ENCODE measurements at regions not wholly inside any gene's neighbourhood (a gene's known extent, or its start where the extent isn't known, plus 50 kb on each side); places are given as distances from the start of the nearest gene placed in this dataset.

DNA sequence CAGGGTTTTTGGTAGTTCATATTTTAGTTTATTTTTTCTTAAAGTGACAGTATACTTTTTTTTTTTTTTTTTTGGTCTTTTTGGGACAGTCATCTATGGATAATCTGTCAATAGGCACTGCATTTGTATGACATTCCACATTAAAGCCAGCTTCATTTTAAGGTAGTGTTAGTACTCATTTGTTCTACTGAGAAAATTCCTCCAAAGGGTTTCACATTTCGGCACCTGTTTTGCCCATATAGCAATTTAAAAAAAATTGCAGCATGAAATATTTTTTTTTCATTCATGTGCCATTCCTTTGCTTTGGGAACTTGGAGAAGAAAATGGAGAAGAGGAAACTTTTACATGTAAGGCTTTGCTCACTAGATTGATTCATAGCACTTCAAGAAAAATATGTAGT lies 276.3 kb upstream of the TCF4 start (continued):
- no peak for TF ChIP-seq SREBF2 (IDR thresholded peaks at IDR 0.05)
- TF ChIP-seq FOXS1 (CRISPR knock-in tag; IDR thresholded peaks at IDR 0.05), result no peak

DNA sequence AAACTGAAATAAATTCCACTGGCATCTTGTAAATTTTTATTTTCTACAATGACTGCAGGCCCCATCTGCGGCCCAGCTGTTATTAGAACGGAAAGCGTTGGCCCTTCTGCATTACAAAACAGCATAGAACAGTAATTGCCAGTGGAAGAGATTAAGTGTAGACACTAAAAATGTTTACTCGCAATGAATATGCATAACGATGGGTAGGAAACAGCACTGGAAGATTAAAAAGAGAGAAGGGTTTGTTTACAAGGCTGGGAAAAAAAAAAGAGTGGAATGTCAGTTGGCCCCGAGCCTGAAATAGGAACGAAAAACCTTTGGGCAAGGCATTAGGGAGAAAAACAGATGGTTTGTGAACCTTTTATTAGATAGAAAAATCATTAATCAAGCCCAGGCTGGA lies 275.9 kb upstream of the TCF4 start:
- Histone ChIP-seq H3K27ac (no peak overlapping the region), H3K9me3 (no peaks in the 10 kb centered on the region), H3K4me1 (no peaks in the 10 kb centered on the region), H3K4me2 (no peak overlapping the region), H3K4me3 (no peak overlapping the region)
- FAIRE-seq (no peak), ATAC-seq (no peak), DNase-seq (ENCODE audit: low read depth in 1 of 2, low spot score in 1 of 2) (no peak)
- ChIA-PET POLR2A (no interaction called here), CTCF (no interaction called here)
- WGBS (ENCODE audit: missing lambda C conversion rate), result 65% methylated on average over 7 of the region's 7 CpGs
- no peak for TF ChIP-seq FOSB (CRISPR knock-in tag; IDR thresholded peaks at IDR 0.05)
- TF ChIP-seq EP300 (IDR thresholded peaks at IDR 0.05), result no peak
- TF ChIP-seq, protein P1, sequence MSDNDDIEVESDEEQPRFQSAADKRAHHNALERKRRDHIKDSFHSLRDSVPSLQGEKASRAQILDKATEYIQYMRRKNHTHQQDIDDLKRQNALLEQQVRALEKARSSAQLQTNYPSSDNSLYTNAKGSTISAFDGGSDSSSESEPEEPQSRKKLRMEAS (IDR thresholded peaks at IDR 0.05), result no peak
- no peak for TF ChIP-seq NR3C1 (IDR thresholded peaks at IDR 0.05)
- TF ChIP-seq MYC (IDR thresholded peaks at IDR 0.05; ENCODE audit: borderline replicate concordance, low read length), result no peak
- no peak for TF ChIP-seq HEYL (CRISPR knock-in tag; IDR thresholded peaks at IDR 0.05)
- TF ChIP-seq, protein P2, sequence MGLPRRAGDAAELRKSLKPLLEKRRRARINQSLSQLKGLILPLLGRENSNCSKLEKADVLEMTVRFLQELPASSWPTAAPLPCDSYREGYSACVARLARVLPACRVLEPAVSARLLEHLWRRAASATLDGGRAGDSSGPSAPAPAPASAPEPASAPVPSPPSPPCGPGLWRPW (IDR thresholded peaks at IDR 0.05), result no peak
- TF ChIP-seq, protein P3, sequence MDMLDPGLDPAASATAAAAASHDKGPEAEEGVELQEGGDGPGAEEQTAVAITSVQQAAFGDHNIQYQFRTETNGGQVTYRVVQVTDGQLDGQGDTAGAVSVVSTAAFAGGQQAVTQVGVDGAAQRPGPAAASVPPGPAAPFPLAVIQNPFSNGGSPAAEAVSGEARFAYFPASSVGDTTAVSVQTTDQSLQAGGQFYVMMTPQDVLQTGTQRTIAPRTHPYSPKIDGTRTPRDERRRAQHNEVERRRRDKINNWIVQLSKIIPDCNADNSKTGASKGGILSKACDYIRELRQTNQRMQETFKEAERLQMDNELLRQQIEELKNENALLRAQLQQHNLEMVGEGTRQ (IDR thresholded peaks at IDR 0.05), result no peak
- TF ChIP-seq, protein P4, sequence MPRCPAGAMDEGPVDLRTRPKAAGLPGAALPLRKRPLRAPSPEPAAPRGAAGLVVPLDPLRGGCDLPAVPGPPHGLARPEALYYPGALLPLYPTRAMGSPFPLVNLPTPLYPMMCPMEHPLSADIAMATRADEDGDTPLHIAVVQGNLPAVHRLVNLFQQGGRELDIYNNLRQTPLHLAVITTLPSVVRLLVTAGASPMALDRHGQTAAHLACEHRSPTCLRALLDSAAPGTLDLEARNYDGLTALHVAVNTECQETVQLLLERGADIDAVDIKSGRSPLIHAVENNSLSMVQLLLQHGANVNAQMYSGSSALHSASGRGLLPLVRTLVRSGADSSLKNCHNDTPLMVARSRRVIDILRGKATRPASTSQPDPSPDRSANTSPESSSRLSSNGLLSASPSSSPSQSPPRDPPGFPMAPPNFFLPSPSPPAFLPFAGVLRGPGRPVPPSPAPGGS (IDR thresholded peaks at IDR 0.05), result no peak
- no peak for TF ChIP-seq RARB (CRISPR knock-in tag; IDR thresholded peaks at IDR 0.05)
- TF ChIP-seq CHD4 (IDR thresholded peaks at IDR 0.05; ENCODE audit: borderline replicate concordance), result no peak
- TF ChIP-seq HMGXB4 (CRISPR knock-in tag; IDR thresholded peaks at IDR 0.05; ENCODE audit: borderline replicate concordance), result no peak
- no peak for TF ChIP-seq RFX5 (IDR thresholded peaks at IDR 0.05)
- no peak for TF ChIP-seq RNF2 (IDR thresholded peaks at IDR 0.05; ENCODE audit: borderline replicate concordance, low read depth)

DNA sequence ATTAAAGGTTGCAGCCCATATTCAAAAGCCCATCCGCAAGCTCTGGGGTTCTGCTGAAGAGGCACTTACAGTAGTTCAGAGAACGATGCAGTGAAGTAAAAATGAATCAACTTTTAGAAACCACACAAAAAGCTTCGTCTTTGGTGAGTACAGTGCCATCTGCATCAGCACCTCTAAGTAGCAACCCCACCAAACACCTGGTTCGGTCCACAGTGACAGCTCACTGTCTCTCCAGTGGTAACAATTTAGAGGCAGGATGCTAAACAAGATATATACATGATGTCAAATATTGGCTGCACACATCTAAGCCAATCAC lies 275.4 kb upstream of the TCF4 start:
- CTCF ChIA-PET, result no interaction called here
- Histone ChIP-seq H3K4me3 (no peak overlapping the region), H3K4me2 (no peak overlapping the region), H3K4me1 (no peaks in the 10 kb centered on the region), H3K9me3 (no peaks in the 10 kb centered on the region), H3K27ac (no peak overlapping the region)
- POLR2A ChIA-PET, result no interaction called here
- no peak for ATAC-seq
- 72% methylated on average over 4 of the region's 4 CpGs for WGBS (ENCODE audit: missing lambda C conversion rate)
- FAIRE-seq, result no peak
- no peak for DNase-seq (ENCODE audit: low read depth in 1 of 2, low spot score in 1 of 2)
- TF ChIP-seq HDAC2 (IDR thresholded peaks at IDR 0.05) (no peak), CHD4 (IDR thresholded peaks at IDR 0.05; ENCODE audit: borderline replicate concordance) (no peak), KDM5A (IDR thresholded peaks at IDR 0.05) (no peak), RFX5 (IDR thresholded peaks at IDR 0.05) (no peak), RAD21 (conservative IDR thresholded peaks at IDR 0.05 in 1 of 2, IDR thresholded peaks at IDR 0.05 in 1 of 2) (no peak), CBX2 (IDR thresholded peaks at IDR 0.05; ENCODE audit: borderline replicate concordance, low read depth) (no peak), ESRRA (IDR thresholded peaks at IDR 0.05; ENCODE audit: borderline replicate concordance, low read length) (no peak), SMC3 (IDR thresholded peaks at IDR 0.05) (no peak)
- TF ChIP-seq, protein P4 (IDR thresholded peaks at IDR 0.05), result no peak
